ENCODE measurements at regions not wholly inside any gene's neighbourhood (a gene's known extent, or its start where the extent isn't known, plus 50 kb on each side); places are given as distances from the start of the nearest gene placed in this dataset.
A peak's percentile ranks its signal among the peaks of the same experiment; 100 is the strongest.

DNA sequence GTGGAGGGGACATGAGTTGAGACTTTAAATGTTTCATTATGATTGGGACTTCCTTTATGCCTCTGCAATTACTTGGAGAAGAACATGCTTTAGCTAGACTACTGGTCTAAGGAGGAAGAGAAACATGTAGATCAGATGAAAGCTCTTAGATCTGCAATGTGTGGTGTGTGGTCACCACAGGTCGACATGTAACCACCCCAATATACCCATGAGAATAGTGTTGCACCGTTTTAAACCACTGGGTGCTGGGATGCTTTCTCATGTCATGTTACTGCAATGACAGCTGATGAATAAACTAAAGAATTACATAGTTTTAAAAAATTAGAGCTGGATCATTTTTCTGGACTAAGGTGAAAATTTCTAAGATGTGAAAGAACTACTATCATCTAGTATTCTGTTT lies 1039.7 kb downstream of the RAPGEF2 start:
- TF ChIP-seq, protein P1, sequence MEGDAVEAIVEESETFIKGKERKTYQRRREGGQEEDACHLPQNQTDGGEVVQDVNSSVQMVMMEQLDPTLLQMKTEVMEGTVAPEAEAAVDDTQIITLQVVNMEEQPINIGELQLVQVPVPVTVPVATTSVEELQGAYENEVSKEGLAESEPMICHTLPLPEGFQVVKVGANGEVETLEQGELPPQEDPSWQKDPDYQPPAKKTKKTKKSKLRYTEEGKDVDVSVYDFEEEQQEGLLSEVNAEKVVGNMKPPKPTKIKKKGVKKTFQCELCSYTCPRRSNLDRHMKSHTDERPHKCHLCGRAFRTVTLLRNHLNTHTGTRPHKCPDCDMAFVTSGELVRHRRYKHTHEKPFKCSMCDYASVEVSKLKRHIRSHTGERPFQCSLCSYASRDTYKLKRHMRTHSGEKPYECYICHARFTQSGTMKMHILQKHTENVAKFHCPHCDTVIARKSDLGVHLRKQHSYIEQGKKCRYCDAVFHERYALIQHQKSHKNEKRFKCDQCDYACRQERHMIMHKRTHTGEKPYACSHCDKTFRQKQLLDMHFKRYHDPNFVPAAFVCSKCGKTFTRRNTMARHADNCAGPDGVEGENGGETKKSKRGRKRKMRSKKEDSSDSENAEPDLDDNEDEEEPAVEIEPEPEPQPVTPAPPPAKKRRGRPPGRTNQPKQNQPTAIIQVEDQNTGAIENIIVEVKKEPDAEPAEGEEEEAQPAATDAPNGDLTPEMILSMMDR (IDR thresholded peaks at IDR 0.05; ENCODE audit: low read depth, low read length), result 0 out of 2 replicates have a peak, but pooled peaks have one; percentile 9
- 0 out of 2 replicates have a peak, but pooled peaks have one; percentile 49 for TF ChIP-seq EZH2phosphoT487 (IDR thresholded peaks at IDR 0.05; ENCODE audit: low read depth)

All from OCI-LY3 (cell line).